GM20000 (cell line): ENCODE measurements at regions not wholly inside any gene's neighbourhood (a gene's known extent, or its start where the extent isn't known, plus 50 kb on each side); places are given as distances from the start of the nearest gene placed in this dataset.

Experiments
- DNase-seq: peaks from one replicate; pipeline ENCODE4 v3.0.0; 2012; ENCODE audit warnings: low spot score
- CTCF ChIP-seq: IDR thresholded peaks from 2 replicates; pipeline ENCODE4 v1.5.1; 2012; ENCODE audit warnings: mild to moderate bottlenecking, control low read depth; ENCODE audit errors: extremely low read depth, missing control alignments

- DNase-seq, result no peak
- TF ChIP-seq CTCF, result no peak
Observed at GRCh38 chr2:220890931-220891330, 681.2 kb downstream of the EPHA4 start.

- no peak for DNase-seq
- TF ChIP-seq CTCF, result no peak
Observed at GRCh38 chr2:220891405-220891804, 680.7 kb downstream of the EPHA4 start.

GRCh38 chr2:220892018-220892634 lies 680.0 kb downstream of the EPHA4 start:
- TF ChIP-seq CTCF, result no peak
- DNase-seq, result no peak

- no peak for DNase-seq
- TF ChIP-seq CTCF, result no peak
Observed at GRCh38 chr2:220893411-220893810, 678.7 kb downstream of the EPHA4 start.

DNA sequence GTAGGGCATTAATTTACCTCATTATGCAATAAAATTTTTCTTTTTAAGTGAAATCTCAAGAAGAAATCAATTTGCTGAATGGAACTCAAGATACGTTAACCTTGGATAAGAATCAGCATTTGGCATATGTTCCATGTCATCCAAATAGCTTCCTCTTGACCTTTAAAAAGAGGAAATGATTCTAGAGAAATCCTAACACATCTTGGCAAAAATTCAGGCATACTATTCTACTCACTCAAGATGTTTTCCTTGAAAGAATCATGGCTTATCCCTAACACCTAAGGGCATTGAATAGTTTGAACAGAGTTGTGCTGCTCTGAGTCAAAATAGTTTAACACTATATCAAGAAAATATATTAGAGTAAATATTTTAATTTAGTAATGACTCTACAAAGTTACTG lies 678.0 kb downstream of the EPHA4 start:
- DNase-seq, result no peak
- TF ChIP-seq CTCF, result no peak

DNA sequence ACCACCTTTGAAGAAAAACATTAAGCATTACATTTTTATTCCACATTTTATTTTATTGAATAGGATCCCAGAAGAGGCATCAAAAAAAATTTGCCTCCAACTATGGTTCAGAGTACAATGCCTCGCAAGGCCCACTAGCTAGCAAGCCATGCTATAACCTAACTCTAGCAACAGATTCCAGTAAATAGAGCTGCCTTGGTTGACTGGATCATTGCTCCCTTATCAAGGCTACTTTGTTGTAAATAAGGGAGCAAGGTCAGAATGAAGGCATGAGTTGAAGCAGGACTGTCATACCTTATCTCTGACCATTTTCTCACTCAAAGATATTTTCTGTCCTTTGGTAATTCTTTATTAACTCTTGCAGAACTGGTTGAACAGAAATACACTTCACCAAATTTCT lies 672.6 kb downstream of the EPHA4 start:
- TF ChIP-seq CTCF, result no peak
- no peak for DNase-seq

DNA sequence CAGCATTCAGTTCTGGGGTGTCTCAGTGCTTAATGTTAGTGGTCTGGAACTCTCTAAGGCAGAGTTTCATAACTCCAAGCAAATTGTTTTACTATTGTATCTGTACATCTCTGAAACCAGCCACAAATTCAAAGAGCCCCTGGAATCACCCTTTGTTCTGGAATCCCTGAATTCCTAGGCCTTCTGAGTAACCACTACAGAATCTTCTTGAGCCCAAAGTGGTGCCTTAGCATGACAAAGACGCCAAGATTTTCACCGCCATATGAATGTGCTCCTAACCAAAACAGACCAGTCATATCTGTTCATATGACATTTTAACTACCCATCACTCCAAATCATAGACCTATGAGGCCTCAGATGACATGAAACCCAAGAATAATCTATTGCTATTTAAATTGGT lies 668.1 kb downstream of the EPHA4 start:
- TF ChIP-seq CTCF, result no peak
- no peak for DNase-seq

- no peak for TF ChIP-seq CTCF
Observed at GRCh38 chr2:220913384-220913783, 658.7 kb downstream of the EPHA4 start.

More at GRCh38 chr2:220913384-220913783, 658.7 kb downstream of the EPHA4 start:
- no peak for DNase-seq
